ENCODE measurements at regions not wholly inside any gene's neighbourhood (a gene's known extent, or its start where the extent isn't known, plus 50 kb on each side); places are given as distances from the start of the nearest gene placed in this dataset.

GRCh38 chr13:33615436-33615835 is 202.5 kb upstream of the RFC3 start:
- TF ChIP-seq, protein P1, sequence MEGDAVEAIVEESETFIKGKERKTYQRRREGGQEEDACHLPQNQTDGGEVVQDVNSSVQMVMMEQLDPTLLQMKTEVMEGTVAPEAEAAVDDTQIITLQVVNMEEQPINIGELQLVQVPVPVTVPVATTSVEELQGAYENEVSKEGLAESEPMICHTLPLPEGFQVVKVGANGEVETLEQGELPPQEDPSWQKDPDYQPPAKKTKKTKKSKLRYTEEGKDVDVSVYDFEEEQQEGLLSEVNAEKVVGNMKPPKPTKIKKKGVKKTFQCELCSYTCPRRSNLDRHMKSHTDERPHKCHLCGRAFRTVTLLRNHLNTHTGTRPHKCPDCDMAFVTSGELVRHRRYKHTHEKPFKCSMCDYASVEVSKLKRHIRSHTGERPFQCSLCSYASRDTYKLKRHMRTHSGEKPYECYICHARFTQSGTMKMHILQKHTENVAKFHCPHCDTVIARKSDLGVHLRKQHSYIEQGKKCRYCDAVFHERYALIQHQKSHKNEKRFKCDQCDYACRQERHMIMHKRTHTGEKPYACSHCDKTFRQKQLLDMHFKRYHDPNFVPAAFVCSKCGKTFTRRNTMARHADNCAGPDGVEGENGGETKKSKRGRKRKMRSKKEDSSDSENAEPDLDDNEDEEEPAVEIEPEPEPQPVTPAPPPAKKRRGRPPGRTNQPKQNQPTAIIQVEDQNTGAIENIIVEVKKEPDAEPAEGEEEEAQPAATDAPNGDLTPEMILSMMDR (IDR thresholded peaks at IDR 0.05; ENCODE audit: low read depth, low read length, missing control alignments), result no peak
- DNase-seq (ENCODE audit: extremely low read depth, low read depth), result no peak
- no peak overlapping the region for H3K4me3 ChIP-seq (replicated peaks; ENCODE audit: low read depth, low read length)

GRCh38 chr13:33616130-33616529 is 201.8 kb upstream of the RFC3 start:
- TF ChIP-seq, protein P1 (IDR thresholded peaks at IDR 0.05; ENCODE audit: low read depth, low read length, missing control alignments), result no peak
- no peak for DNase-seq (ENCODE audit: extremely low read depth, low read depth)
- no peak overlapping the region for H3K4me3 ChIP-seq (replicated peaks; ENCODE audit: low read depth, low read length)

DNA sequence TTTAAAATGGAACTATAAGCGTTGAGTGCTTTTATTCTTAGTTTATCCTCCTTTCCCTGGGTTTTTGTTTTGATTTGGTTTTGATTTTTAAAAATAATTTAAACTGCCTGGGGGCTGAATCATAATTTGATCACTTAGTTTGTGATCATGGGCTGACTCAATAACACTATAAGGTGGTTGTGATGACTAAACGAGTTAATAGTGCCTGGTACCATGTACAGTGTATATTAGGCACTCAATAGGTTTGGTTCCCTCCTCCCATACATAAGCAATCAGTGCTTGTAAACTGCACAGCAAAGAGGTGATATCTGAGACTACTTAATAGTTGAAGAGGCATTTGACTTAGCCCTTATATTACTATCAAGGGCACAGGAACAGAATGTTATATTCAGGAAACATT is 200.9 kb upstream of the RFC3 start:
- TF ChIP-seq, protein P1 (IDR thresholded peaks at IDR 0.05; ENCODE audit: low read depth, low read length, missing control alignments), result no peak
- H3K4me3 ChIP-seq (replicated peaks; ENCODE audit: low read depth, low read length), result no peak overlapping the region
- DNase-seq (ENCODE audit: extremely low read depth, low read depth), result no peak

GRCh38 chr13:33624253-33624652 is 193.7 kb upstream of the RFC3 start:
- DNase-seq (ENCODE audit: extremely low read depth, low read depth), result no peak
- TF ChIP-seq, protein P1 (IDR thresholded peaks at IDR 0.05; ENCODE audit: low read depth, low read length, missing control alignments), result no peak
- H3K4me3 ChIP-seq (replicated peaks; ENCODE audit: low read depth, low read length), result no peak overlapping the region

- no peak for DNase-seq (ENCODE audit: extremely low read depth, low read depth)
- TF ChIP-seq, protein P1 (IDR thresholded peaks at IDR 0.05; ENCODE audit: low read depth, low read length, missing control alignments), result no peak
- H3K4me3 ChIP-seq (replicated peaks; ENCODE audit: low read depth, low read length), result no peak overlapping the region
Measured at GRCh38 chr13:33624740-33625139, 193.2 kb upstream of the RFC3 start.

DNA sequence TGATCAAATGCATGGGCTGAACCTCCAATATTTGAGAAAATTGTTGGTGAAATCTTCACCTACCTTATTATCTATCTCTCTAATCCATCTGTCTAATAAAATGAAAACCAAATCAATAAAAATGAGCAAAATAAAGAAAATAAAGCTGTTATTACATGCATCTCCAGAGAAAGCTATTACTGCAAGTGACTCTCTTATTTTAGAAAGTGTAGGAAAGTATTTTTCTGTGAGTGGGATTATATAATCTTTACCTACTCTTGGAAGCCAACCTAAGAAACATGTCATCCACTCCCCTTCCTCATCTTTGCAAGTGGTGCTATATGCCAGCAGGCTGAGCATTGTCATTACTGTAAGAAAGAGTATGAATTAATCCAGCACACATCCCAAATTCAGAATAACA is 191.5 kb upstream of the RFC3 start:
- DNase-seq (ENCODE audit: extremely low read depth, low read depth), result no peak

DNA sequence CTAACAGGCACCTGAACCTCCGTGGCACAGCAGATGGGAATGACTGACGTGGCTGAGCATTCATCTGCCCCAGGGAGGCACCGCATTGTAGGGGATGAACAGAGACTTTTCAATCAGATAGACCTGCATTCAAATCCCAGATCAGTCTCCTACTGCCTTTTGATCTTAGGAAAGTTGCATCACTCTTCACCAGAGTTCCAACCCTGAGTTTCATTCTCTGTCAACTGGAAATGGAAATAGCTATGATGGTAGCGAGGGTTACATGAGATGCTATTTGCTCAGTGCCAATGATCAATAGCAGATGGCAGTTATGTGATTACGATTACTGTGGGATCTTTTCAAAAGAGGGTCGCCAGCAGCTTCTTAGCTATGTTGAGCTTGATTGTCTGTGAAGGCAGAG is 189.3 kb upstream of the RFC3 start:
- no peak for DNase-seq (ENCODE audit: extremely low read depth, low read depth)
- no peak overlapping the region for H3K4me3 ChIP-seq (replicated peaks; ENCODE audit: low read depth, low read length)
- TF ChIP-seq, protein P1 (IDR thresholded peaks at IDR 0.05; ENCODE audit: low read depth, low read length, missing control alignments), result no peak

More for the DNA sequence above, 191.5 kb upstream of the RFC3 start:
- TF ChIP-seq, protein P1 (IDR thresholded peaks at IDR 0.05; ENCODE audit: low read depth, low read length, missing control alignments), result no peak
- H3K4me3 ChIP-seq (replicated peaks; ENCODE audit: low read depth, low read length), result no peak overlapping the region

All from HFF-Myc (cell line).